Endothelial cell (in vitro differentiated cells): ENCODE measurements at regions not wholly inside any gene's neighbourhood (a gene's known extent, or its start where the extent isn't known, plus 50 kb on each side); places are given as distances from the start of the nearest gene placed in this dataset.

Source experiments
- DNase-seq: peaks from one replicate; pipeline ENCODE4 v3.0.0; 2021; ENCODE audit warnings: low spot score
- H3K27ac Mint-ChIP-seq: one replicate; pipeline ENCODE4 v1.8.0; 2021; ENCODE audit warnings: mixed read lengths, inconsistent platforms; ENCODE audit not compliant: unreplicated experiment
- H3K27me3 Mint-ChIP-seq: one replicate; pipeline ENCODE4 v1.8.0; 2021; ENCODE audit warnings: mild to moderate bottlenecking, moderate library complexity, mixed read lengths, inconsistent platforms; ENCODE audit not compliant: unreplicated experiment
- H3K36me3 Mint-ChIP-seq: one replicate; pipeline ENCODE4 v1.8.0; 2021; ENCODE audit warnings: mild to moderate bottlenecking, low read depth, mixed read lengths, inconsistent platforms; ENCODE audit not compliant: unreplicated experiment
- H3K4me1 Mint-ChIP-seq: one replicate; pipeline ENCODE4 v1.8.0; 2021; ENCODE audit warnings: mild to moderate bottlenecking, mixed read lengths, inconsistent platforms; ENCODE audit not compliant: unreplicated experiment
- H3K4me3 Mint-ChIP-seq: one replicate; pipeline ENCODE4 v1.8.0; 2021; ENCODE audit warnings: mild to moderate bottlenecking, mixed read lengths, inconsistent platforms; ENCODE audit not compliant: unreplicated experiment
- H3K9me3 Mint-ChIP-seq: one replicate; pipeline ENCODE4 v1.8.0; 2021; ENCODE audit warnings: mixed read lengths, inconsistent platforms; ENCODE audit not compliant: unreplicated experiment
- TF ChIP-seq, protein P1 (sequence below): fragments of 200-600 bp; sonication (generic); IDR thresholded peaks from one replicate; pipeline ENCODE4 v1.5.0; 2021; ENCODE audit warnings: antibody characterized with exemption; ENCODE audit not compliant: unreplicated experiment

DNA sequence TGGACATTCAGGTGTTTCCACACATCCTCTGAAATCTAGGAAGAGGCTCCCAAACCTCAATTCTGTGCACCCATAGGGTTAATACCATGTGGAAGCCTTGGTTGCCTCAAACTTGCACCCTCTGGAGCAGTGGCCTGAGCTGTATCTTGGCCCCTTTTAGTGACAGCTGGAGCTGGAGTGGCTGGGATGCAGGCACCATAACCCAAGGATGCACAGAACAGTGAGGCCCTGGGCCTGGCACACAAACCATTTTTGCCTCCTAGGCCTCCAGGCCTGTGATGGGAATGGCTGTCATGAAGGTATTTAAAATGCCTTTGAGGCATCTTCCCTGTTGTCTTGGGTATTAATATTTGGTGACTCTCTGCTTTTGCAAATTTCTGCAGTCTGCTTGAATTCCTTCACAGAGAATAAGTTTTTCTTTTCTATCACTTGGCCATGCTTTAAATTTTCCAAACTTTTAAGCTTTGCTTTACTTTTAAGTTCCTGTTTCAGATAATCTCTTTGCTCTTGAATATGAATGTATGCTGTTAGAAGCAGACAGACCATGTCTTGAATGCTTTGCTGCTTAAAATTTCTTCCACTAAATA, 1594.5 kb upstream of the PCDH20 start:
- Mint-ChIP-seq H3K27ac (no peak overlapping the region), H3K4me3 (no peak overlapping the region), H3K4me1 (no peaks in the 10 kb centered on the region), H3K27me3 (no peaks in the 10 kb centered on the region), H3K36me3 (peaks cover 6% of the 10 kb centered on the region), H3K9me3 (peaks cover 17% of the 10 kb centered on the region)
- TF ChIP-seq, protein P1, sequence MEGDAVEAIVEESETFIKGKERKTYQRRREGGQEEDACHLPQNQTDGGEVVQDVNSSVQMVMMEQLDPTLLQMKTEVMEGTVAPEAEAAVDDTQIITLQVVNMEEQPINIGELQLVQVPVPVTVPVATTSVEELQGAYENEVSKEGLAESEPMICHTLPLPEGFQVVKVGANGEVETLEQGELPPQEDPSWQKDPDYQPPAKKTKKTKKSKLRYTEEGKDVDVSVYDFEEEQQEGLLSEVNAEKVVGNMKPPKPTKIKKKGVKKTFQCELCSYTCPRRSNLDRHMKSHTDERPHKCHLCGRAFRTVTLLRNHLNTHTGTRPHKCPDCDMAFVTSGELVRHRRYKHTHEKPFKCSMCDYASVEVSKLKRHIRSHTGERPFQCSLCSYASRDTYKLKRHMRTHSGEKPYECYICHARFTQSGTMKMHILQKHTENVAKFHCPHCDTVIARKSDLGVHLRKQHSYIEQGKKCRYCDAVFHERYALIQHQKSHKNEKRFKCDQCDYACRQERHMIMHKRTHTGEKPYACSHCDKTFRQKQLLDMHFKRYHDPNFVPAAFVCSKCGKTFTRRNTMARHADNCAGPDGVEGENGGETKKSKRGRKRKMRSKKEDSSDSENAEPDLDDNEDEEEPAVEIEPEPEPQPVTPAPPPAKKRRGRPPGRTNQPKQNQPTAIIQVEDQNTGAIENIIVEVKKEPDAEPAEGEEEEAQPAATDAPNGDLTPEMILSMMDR, result no peak
- DNase-seq, result no peak

DNA sequence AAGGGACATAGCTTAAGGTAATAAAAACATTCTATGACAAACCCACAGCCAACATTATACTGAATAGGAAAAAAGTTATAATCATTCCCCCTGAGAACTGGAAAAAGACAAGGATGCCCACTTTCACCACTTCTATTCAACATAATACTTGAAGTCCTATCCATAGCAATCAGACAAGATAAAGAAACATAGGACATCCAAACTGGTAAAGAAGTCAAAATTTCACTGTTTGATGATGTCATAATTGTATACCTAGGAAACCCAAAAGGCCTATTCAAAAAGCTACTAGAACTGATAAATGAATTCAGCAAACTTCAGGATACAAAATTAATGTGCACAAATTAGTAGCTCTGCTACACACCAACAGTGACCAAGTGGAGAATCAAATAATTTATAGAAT, 1590.0 kb upstream of the PCDH20 start:
- Mint-ChIP-seq H3K27ac (no peak overlapping the region), H3K4me1 (no peaks in the 10 kb centered on the region), H3K9me3 (peaks cover 15% of the 10 kb centered on the region), H3K27me3 (no peaks in the 10 kb centered on the region), H3K4me3 (no peak overlapping the region), H3K36me3 (peaks cover 6% of the 10 kb centered on the region)
- TF ChIP-seq, protein P1, result no peak
- DNase-seq, result no peak

DNA sequence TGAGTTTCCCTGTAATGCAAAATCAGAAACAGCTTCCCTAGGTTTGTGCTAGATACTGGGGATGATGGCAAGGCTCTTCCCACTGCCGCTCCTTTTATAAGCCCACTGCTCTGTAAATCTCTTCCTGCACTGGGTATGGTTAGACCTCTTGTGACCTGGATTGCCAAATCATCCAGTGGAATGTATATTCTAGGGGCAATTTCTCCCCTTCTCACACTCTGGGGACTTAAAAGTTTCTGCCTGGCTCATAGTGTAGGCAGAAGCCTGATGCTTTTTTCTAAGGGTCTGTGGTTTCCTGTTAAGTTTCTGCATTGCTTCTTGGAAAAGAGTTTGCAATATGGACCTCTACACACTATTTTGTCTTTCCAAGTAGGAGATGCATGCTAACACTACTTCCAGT, 1582.0 kb upstream of the PCDH20 start:
- Mint-ChIP-seq H3K4me1 (no peaks in the 10 kb centered on the region), H3K36me3 (no peaks in the 10 kb centered on the region), H3K4me3 (no peak overlapping the region), H3K9me3 (no peaks in the 10 kb centered on the region), H3K27me3 (no peaks in the 10 kb centered on the region), H3K27ac (no peak overlapping the region)
- DNase-seq, result no peak
- TF ChIP-seq, protein P1, result no peak

DNA sequence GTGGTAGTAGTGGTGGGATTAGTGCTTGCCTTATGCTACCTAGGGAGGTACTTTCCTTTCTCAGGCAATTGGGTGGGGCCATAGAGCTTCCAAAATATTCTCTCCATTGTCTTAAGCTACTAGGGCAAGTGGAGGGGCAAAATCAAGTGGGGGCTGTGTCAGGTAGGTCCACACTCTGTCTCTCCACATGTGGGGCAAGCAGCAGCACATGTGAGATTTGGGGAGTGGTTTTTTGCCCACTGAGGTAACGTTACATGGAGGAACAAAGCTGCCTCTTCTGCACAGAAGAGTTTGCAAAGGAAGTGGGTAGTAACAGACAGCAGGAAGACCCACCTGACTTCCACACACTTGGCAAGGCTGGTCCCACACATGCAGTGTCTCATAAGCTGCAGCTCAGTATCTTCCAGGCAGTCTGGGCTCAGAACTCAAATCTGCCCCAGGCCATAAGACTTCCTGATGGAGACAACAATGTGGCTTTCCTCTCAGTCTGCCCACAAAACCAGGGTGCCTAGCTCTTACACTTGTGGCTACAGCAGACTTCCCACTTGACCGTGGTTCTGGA, 1581.5 kb upstream of the PCDH20 start:
- no peaks in the 10 kb centered on the region for H3K4me1 Mint-ChIP-seq
- no peak for DNase-seq
- TF ChIP-seq, protein P1, result no peak
- no peaks in the 10 kb centered on the region for H3K36me3 Mint-ChIP-seq
- no peak overlapping the region for H3K27ac Mint-ChIP-seq
- H3K9me3 Mint-ChIP-seq, result no peaks in the 10 kb centered on the region
- no peaks in the 10 kb centered on the region for H3K27me3 Mint-ChIP-seq
- no peak overlapping the region for H3K4me3 Mint-ChIP-seq

DNA sequence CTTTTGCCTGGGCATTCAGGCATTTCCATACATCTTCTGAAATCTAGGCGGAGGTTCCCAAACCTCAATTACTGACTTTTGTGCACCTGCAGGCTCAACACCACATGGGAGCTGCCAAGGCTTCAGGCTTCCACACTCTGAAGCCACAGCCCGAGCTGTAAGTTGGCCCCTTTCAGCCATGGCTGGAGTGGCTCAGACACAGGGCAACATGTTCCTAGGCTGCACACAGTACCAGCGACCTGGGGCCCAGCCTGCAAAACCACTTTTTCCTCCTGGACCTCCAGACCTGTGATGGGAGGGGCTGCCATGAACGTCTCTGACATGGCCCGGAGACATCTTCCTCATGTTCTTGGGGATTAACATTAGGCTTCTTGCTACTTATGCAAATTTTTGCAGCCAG, 1558.2 kb upstream of the PCDH20 start:
- TF ChIP-seq, protein P1, result no peak
- no peaks in the 10 kb centered on the region for H3K9me3 Mint-ChIP-seq
- H3K4me1 Mint-ChIP-seq, result no peaks in the 10 kb centered on the region
- H3K27ac Mint-ChIP-seq, result no peak overlapping the region
- no peak for DNase-seq
- no peak overlapping the region for H3K4me3 Mint-ChIP-seq
- H3K36me3 Mint-ChIP-seq, result no peaks in the 10 kb centered on the region
- H3K27me3 Mint-ChIP-seq, result no peaks in the 10 kb centered on the region
